Neural cell (in vitro differentiated cells): ENCODE measurements at regions not wholly inside any gene's neighbourhood (a gene's known extent, or its start where the extent isn't known, plus 50 kb on each side); places are given as distances from the start of the nearest gene placed in this dataset.

Experiments used
- EP300 ChIP-seq: fragments of 450-650 bp; conservative IDR thresholded peaks from 2 replicates; pipeline ENCODE4 v1.6.1; 2014; ENCODE audit warnings: antibody characterized with exemption, mild to moderate bottlenecking, moderate library complexity; ENCODE audit not compliant: poor library complexity, severe bottlenecking
- EZH2 ChIP-seq: fragments of 200-600, 300-800 bp; shearing (Covaris generic), sonication (generic); IDR thresholded peaks from 2 replicates; pipeline ENCODE4 v1.6.1; 2014; ENCODE audit warnings: antibody characterized with exemption, low read length, borderline replicate concordance, mild to moderate bottlenecking; ENCODE audit not compliant: insufficient read depth, poor library complexity, severe bottlenecking
- POLR2AphosphoS5 ChIP-seq: IDR thresholded peaks from 2 replicates; pipeline ENCODE4 v1.6.1; 2012
- RAD21 ChIP-seq: fragments of 450-650 bp; conservative IDR thresholded peaks from 2 replicates; pipeline ENCODE4 v1.6.1; 2014; ENCODE audit warnings: antibody characterized with exemption, mild to moderate bottlenecking, moderate library complexity
- SMC3 ChIP-seq: fragments of 450-650 bp; conservative IDR thresholded peaks from 2 replicates; pipeline ENCODE4 v1.6.1; 2014; ENCODE audit warnings: antibody characterized with exemption, mild to moderate bottlenecking, moderate library complexity; ENCODE audit not compliant: poor library complexity
- TAF1 ChIP-seq: IDR thresholded peaks from 2 replicates; pipeline ENCODE4 v1.6.1; 2012; ENCODE audit warnings: low read depth
- TF ChIP-seq, protein P1 (sequence below): fragments of 450-650 bp; IDR thresholded peaks from 2 replicates; pipeline ENCODE4 v1.5.1; 2014; ENCODE audit warnings: antibody characterized with exemption, mild to moderate bottlenecking, moderate library complexity; ENCODE audit not compliant: poor library complexity, severe bottlenecking
- TF ChIP-seq, protein P2 (sequence below): IDR thresholded peaks from 2 replicates; pipeline ENCODE4 v1.6.1; 2012; ENCODE audit warnings: borderline replicate concordance

DNA sequence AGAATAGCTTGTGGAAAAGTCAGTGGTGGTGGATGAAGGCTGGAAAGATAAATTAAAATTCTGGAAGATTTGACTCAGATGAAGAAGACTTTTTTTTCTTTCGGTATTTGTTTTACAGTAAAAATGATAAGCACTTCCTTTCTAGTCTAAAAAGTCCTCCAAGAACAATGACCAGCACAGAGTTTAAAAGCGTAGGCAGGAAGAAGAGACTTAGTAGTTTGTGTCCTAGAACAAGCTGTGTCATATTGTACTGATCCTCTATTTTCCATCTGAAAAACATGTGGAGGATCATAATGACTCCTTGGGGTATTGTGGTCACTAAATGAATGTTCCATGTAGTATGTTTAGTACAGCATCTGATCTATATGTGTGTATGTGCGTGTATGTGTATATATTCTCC lies 132.4 kb upstream of the FSHR start:
- TF ChIP-seq, protein P1, sequence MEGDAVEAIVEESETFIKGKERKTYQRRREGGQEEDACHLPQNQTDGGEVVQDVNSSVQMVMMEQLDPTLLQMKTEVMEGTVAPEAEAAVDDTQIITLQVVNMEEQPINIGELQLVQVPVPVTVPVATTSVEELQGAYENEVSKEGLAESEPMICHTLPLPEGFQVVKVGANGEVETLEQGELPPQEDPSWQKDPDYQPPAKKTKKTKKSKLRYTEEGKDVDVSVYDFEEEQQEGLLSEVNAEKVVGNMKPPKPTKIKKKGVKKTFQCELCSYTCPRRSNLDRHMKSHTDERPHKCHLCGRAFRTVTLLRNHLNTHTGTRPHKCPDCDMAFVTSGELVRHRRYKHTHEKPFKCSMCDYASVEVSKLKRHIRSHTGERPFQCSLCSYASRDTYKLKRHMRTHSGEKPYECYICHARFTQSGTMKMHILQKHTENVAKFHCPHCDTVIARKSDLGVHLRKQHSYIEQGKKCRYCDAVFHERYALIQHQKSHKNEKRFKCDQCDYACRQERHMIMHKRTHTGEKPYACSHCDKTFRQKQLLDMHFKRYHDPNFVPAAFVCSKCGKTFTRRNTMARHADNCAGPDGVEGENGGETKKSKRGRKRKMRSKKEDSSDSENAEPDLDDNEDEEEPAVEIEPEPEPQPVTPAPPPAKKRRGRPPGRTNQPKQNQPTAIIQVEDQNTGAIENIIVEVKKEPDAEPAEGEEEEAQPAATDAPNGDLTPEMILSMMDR: no peak
- TF ChIP-seq EZH2 (no peak), TAF1 (no peak), EP300 (no peak), POLR2AphosphoS5 (no peak), SMC3 (no peak), RAD21 (no peak)
- TF ChIP-seq, protein P2, sequence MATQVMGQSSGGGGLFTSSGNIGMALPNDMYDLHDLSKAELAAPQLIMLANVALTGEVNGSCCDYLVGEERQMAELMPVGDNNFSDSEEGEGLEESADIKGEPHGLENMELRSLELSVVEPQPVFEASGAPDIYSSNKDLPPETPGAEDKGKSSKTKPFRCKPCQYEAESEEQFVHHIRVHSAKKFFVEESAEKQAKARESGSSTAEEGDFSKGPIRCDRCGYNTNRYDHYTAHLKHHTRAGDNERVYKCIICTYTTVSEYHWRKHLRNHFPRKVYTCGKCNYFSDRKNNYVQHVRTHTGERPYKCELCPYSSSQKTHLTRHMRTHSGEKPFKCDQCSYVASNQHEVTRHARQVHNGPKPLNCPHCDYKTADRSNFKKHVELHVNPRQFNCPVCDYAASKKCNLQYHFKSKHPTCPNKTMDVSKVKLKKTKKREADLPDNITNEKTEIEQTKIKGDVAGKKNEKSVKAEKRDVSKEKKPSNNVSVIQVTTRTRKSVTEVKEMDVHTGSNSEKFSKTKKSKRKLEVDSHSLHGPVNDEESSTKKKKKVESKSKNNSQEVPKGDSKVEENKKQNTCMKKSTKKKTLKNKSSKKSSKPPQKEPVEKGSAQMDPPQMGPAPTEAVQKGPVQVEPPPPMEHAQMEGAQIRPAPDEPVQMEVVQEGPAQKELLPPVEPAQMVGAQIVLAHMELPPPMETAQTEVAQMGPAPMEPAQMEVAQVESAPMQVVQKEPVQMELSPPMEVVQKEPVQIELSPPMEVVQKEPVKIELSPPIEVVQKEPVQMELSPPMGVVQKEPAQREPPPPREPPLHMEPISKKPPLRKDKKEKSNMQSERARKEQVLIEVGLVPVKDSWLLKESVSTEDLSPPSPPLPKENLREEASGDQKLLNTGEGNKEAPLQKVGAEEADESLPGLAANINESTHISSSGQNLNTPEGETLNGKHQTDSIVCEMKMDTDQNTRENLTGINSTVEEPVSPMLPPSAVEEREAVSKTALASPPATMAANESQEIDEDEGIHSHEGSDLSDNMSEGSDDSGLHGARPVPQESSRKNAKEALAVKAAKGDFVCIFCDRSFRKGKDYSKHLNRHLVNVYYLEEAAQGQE: no peak
